ENCODE measurements at regions not wholly inside any gene's neighbourhood (a gene's known extent, or its start where the extent isn't known, plus 50 kb on each side); places are given as distances from the start of the nearest gene placed in this dataset.

- no peak overlapping the region for H3K4me3 Mint-ChIP-seq
- H3K27me3 Mint-ChIP-seq = peaks cover 29% of the 10 kb centered on the region
- H3K27ac Mint-ChIP-seq = no peak overlapping the region
- H3K4me1 Mint-ChIP-seq (ENCODE audit: low read depth) = peaks cover under 1% of the 10 kb centered on the region
- no peaks in the 10 kb centered on the region for H3K36me3 Mint-ChIP-seq
- no peaks in the 10 kb centered on the region for H3K9me3 Mint-ChIP-seq (ENCODE audit: low read depth)
Observed at GRCh38 chr12:125193376-125194152, 128.3 kb downstream of the AACS start.

GRCh38 chr12:125194163-125194773 lies 129.0 kb downstream of the AACS start:
- Mint-ChIP-seq H3K36me3 (no peaks in the 10 kb centered on the region), H3K27ac (no peak overlapping the region), H3K4me1 (ENCODE audit: low read depth) (no peaks in the 10 kb centered on the region), H3K27me3 (peaks cover 26% of the 10 kb centered on the region), H3K9me3 (ENCODE audit: low read depth) (no peaks in the 10 kb centered on the region), H3K4me3 (no peak overlapping the region)

- Mint-ChIP-seq H3K4me1 (ENCODE audit: low read depth) (no peaks in the 10 kb centered on the region), H3K36me3 (no peaks in the 10 kb centered on the region), H3K27ac (no peak overlapping the region), H3K9me3 (ENCODE audit: low read depth) (no peaks in the 10 kb centered on the region), H3K4me3 (no peak overlapping the region), H3K27me3 (peaks cover 24% of the 10 kb centered on the region)
Observed at GRCh38 chr12:125194987-125195386, 129.8 kb downstream of the AACS start.

- no peak overlapping the region for H3K4me3 Mint-ChIP-seq
- no peaks in the 10 kb centered on the region for H3K36me3 Mint-ChIP-seq
- no peaks in the 10 kb centered on the region for H3K9me3 Mint-ChIP-seq (ENCODE audit: low read depth)
- H3K4me1 Mint-ChIP-seq (ENCODE audit: low read depth) = no peaks in the 10 kb centered on the region
- no peak overlapping the region for H3K27ac Mint-ChIP-seq
- peaks cover 20% of the 10 kb centered on the region for H3K27me3 Mint-ChIP-seq
Observed at GRCh38 chr12:125197326-125197725, 132.1 kb downstream of the AACS start.

GRCh38 chr12:125198652-125199051 lies 133.4 kb downstream of the AACS start:
- H3K27me3 Mint-ChIP-seq = peaks cover 13% of the 10 kb centered on the region
- no peaks in the 10 kb centered on the region for H3K9me3 Mint-ChIP-seq (ENCODE audit: low read depth)
- no peak overlapping the region for H3K4me3 Mint-ChIP-seq
- no peaks in the 10 kb centered on the region for H3K36me3 Mint-ChIP-seq
- H3K4me1 Mint-ChIP-seq (ENCODE audit: low read depth) = no peaks in the 10 kb centered on the region
- no peak overlapping the region for H3K27ac Mint-ChIP-seq

DNA sequence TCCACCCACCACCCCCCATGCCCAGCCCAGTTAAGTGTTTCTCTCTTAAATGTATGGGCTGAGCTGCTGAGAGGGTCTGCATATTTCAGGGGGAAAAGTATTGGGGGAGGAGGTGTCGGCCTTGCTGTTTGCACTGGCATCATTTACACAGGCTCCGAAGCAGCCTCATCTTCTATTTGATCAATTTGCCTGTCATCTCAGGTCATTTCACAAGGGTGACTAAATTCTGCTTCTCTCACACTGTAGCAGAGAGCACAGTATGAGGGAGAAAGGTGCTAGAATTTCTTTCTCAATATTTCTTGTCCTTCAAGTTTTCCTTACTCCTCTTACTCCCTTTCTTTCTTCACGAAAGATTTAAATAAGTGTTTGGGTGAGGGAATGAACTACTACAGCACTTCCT lies 135.9 kb downstream of the AACS start:
- Mint-ChIP-seq H3K27me3 (peaks cover 8% of the 10 kb centered on the region), H3K4me3 (no peak overlapping the region), H3K9me3 (ENCODE audit: low read depth) (no peaks in the 10 kb centered on the region), H3K4me1 (ENCODE audit: low read depth) (no peaks in the 10 kb centered on the region), H3K36me3 (no peaks in the 10 kb centered on the region), H3K27ac (no peak overlapping the region)

DNA sequence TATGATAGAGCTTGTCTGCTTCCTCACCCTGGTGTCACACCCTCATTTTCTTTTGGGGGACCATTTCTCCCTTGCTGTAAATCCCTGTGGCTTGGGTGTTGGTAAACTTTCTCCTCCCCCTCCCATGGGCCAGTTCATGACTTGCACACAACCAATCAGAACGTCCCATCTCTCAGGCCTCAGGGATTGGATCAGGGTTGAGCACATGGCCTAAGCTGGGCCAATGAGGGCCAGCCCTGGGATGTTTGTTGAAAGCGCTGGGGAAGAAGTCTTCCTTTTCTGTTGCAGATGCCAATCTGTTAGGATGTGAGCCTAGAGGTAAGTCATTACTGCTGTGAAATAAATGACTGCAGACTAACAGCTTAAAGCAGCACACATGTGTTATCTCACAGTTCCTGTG lies 136.7 kb downstream of the AACS start:
- Mint-ChIP-seq H3K4me1 (ENCODE audit: low read depth) (no peaks in the 10 kb centered on the region), H3K36me3 (no peaks in the 10 kb centered on the region), H3K4me3 (no peak overlapping the region), H3K27me3 (peaks cover 8% of the 10 kb centered on the region), H3K27ac (no peak overlapping the region), H3K9me3 (ENCODE audit: low read depth) (no peaks in the 10 kb centered on the region)

DNA sequence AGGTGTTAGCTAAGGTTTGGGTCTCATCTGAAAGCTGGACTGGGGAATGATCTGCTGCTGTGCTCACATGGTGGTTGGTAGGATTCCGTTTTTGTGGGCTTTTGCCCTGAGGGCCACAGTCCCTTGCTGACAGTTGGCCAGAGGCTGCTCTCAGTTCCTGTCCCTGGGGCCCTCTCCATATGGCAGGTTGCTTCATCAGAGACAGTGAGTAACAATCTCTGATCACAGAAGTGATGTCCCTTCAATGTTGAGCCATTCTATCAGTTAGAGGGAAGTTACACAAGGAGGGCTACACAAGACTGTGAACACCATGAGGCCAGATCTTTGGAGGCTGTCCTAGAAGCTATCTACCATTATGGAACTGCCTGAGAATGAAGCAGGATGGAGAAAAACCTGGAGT lies 137.2 kb downstream of the AACS start:
- no peaks in the 10 kb centered on the region for H3K9me3 Mint-ChIP-seq (ENCODE audit: low read depth)
- H3K4me1 Mint-ChIP-seq (ENCODE audit: low read depth) = no peaks in the 10 kb centered on the region
- H3K4me3 Mint-ChIP-seq = no peak overlapping the region
- H3K27me3 Mint-ChIP-seq = peaks cover 8% of the 10 kb centered on the region
- H3K27ac Mint-ChIP-seq = no peak overlapping the region
- H3K36me3 Mint-ChIP-seq = no peaks in the 10 kb centered on the region

DNA sequence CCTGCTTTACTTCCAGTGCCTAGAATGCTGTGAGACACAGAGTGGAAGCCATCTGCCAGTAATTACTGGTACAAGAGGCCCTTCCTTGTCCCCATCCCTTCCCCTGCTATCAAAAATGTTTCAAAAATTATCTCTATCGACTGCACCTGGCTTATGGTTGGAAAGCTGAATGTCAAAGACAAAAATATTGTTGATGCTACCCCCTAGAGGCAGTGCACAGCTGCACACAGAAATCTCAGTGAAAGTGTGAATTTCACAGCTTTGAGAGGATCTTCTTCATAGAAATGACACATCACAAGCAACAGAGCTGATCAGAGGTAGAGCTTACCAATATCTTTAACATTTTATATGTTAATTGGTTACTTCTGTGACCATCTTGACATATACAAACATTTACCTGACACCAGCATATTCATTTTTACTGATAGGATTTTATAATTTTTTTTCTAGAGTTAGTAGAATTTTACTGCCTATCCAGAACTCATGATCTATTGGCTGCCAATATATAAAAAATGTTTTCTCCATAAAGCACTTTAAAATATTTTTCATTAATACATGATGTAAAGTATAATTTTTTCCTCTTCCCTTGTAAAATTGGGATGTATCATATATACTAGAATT lies 138.0 kb downstream of the AACS start:
- Mint-ChIP-seq H3K9me3 (ENCODE audit: low read depth) (no peaks in the 10 kb centered on the region), H3K27me3 (peaks cover 11% of the 10 kb centered on the region), H3K4me3 (no peak overlapping the region)

DNA sequence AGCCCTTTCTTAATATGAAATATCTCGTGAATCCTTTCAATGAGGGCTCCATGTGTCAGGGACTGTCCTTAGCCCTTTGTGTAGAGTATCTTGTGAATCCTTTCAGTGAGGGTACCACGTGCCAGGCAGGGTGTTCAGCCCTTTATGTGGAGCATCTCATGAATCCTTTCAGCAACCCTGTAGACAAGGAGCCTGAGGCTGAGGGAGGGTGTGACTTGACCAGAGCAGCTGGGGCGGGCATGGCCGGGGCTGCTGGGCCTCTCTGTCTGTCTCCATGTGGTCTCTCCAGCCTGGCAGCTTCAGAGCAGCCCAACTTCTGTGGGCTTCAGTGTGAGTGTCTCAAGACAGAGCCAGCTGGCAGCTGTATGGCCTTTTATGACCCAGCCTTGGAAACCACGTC lies 140.2 kb downstream of the AACS start:
- Mint-ChIP-seq H3K4me1 (ENCODE audit: low read depth) (no peaks in the 10 kb centered on the region), H3K9me3 (ENCODE audit: low read depth) (no peaks in the 10 kb centered on the region), H3K27ac (no peak overlapping the region), H3K4me3 (no peak overlapping the region), H3K27me3 (peaks cover 13% of the 10 kb centered on the region), H3K36me3 (no peaks in the 10 kb centered on the region)

More for the DNA sequence above, 138.0 kb downstream of the AACS start:
- Mint-ChIP-seq H3K36me3 (no peaks in the 10 kb centered on the region), H3K4me1 (ENCODE audit: low read depth) (no peaks in the 10 kb centered on the region), H3K27ac (no peak overlapping the region)

DNA sequence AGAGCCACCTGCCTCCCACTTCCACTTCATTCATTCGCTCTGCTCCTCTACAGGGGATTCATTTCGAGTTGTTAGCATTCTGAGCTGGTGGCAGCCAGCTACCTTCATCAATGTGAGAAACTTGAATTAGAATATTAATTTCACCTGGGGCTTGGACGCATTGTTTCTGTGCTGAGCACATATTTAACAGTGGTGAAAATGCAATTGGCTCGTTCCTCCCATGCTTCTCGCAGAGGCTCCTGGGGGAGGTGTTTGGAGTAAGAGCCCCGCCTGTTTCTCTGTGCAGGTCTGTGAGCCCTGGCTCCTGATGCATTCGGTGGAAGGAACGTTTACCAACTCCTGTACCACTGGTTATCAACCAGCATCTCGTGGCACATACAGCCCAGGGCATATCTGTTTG lies 141.5 kb downstream of the AACS start:
- Mint-ChIP-seq H3K4me1 (ENCODE audit: low read depth) (no peaks in the 10 kb centered on the region), H3K27me3 (peaks cover 12% of the 10 kb centered on the region), H3K9me3 (ENCODE audit: low read depth) (no peaks in the 10 kb centered on the region), H3K36me3 (no peaks in the 10 kb centered on the region), H3K4me3 (no peak overlapping the region), H3K27ac (no peak overlapping the region)

GRCh38 chr12:125208334-125208733 lies 143.1 kb downstream of the AACS start:
- Mint-ChIP-seq H3K4me3 (no peak overlapping the region), H3K4me1 (ENCODE audit: low read depth) (no peaks in the 10 kb centered on the region), H3K36me3 (no peaks in the 10 kb centered on the region), H3K27ac (no peak overlapping the region), H3K9me3 (ENCODE audit: low read depth) (no peaks in the 10 kb centered on the region), H3K27me3 (peaks cover 9% of the 10 kb centered on the region)

GRCh38 chr12:125208942-125209341 lies 143.7 kb downstream of the AACS start:
- Mint-ChIP-seq H3K4me3 (no peak overlapping the region), H3K27ac (no peak overlapping the region), H3K27me3 (peaks cover 9% of the 10 kb centered on the region), H3K4me1 (ENCODE audit: low read depth) (no peaks in the 10 kb centered on the region), H3K9me3 (ENCODE audit: low read depth) (no peaks in the 10 kb centered on the region), H3K36me3 (no peaks in the 10 kb centered on the region)

DNA sequence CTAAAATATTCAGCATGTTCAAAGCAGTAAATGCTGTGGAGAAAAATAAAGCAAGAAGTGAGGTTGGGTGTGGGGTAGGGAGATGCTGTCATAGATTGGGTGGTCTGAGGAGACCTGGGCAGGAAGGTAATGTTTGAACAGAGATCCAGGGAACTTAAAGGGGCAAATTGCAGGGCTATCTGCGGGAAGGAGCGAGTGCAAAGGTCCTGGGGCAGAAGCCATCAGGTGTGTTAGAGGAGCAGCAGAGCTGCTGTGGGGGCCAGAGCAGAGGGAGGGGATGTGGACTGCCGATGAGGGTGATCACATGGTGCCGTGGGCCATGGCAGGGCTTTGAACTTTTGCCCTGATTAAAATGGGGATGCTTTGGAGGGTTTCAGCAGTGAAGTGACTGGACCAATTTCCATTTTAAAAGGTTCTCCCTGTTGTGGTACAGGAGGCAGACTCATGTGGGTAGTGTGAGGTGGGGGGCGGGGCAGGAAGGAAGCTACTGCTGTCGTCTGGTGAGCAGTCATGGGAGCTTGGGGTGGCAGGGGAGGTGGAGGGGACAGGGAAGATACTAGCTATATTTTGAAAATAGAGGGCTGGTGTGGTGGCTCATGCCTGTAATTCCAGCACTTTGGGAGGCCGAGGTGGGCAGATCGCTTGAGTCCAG lies 145.0 kb downstream of the AACS start:
- Mint-ChIP-seq H3K4me1 (ENCODE audit: low read depth) (no peaks in the 10 kb centered on the region), H3K4me3 (no peak overlapping the region), H3K9me3 (ENCODE audit: low read depth) (no peaks in the 10 kb centered on the region), H3K27ac (no peak overlapping the region), H3K27me3 (peaks cover 9% of the 10 kb centered on the region), H3K36me3 (no peaks in the 10 kb centered on the region)

DNA sequence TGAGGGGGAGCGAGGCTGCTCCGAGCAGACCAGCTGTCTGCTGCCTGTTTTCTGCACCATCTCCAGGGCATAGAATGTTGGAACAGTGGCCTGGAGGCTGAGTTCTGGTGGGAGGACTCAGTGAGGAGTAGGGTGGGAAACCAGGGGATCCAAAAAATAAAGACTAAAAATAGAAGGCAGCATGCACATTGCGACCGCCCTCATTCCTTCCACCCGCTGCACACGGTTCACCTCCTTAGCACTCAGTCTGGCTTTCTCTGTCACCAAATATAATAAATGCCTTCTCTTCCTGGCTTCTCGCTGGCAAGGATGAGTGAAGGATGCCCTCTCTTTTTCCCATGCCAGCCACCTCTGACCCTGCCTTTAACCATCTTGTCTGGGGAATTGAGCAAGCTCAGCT lies 146.2 kb downstream of the AACS start:
- peaks cover 9% of the 10 kb centered on the region for H3K27me3 Mint-ChIP-seq
- no peaks in the 10 kb centered on the region for H3K36me3 Mint-ChIP-seq
- no peak overlapping the region for H3K27ac Mint-ChIP-seq
- H3K4me1 Mint-ChIP-seq (ENCODE audit: low read depth) = no peaks in the 10 kb centered on the region
- H3K4me3 Mint-ChIP-seq = no peak overlapping the region
- H3K9me3 Mint-ChIP-seq (ENCODE audit: low read depth) = no peaks in the 10 kb centered on the region
